ENCODE measurements at regions not wholly inside any gene's neighbourhood (a gene's known extent, or its start where the extent isn't known, plus 50 kb on each side); places are given as distances from the start of the nearest gene placed in this dataset.

DNA sequence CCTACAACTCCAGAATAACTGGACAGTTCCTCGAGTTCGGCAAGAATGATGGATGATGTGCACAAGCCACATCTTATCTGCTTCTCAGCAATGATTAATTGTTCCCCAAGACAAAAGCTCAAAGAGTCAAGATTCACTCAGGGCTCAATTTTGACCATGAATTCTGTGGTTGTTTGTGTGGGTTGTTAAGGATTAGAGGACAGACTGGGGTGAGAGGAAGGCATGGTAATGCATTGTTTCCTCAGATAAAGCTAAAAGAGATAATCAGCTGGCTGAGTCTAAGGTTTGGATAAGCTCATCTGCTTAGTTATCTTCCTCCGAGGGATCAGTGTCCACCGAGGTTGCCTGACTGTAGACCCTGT, 161.0 kb downstream of the CPEB2 start:
- TF ChIP-seq POLR2A (IDR thresholded peaks at IDR 0.05; ENCODE audit: low read depth, low read length) (no peak), POLR2AphosphoS5 (IDR thresholded peaks at IDR 0.05; ENCODE audit: low read depth, low read length) (no peak), TAF1 (IDR thresholded peaks at IDR 0.05; ENCODE audit: borderline replicate concordance, low read depth, low read length) (no peak)

All from GM12892 (cell line).